Endodermal cell (in vitro differentiated cells): ENCODE measurements at regions not wholly inside any gene's neighbourhood (a gene's known extent, or its start where the extent isn't known, plus 50 kb on each side); places are given as distances from the start of the nearest gene placed in this dataset.

Experiments
- DNase-seq: peaks from one replicate; pipeline ENCODE4 v3.0.0-alpha.2; 2017
- H3K27ac ChIP-seq: 2 replicates; pipeline ENCODE4 v1.5.1; 2013; ENCODE audit warnings: mild to moderate bottlenecking, low read depth, low read length, moderate library complexity
- H3K27me3 ChIP-seq: 2 replicates; pipeline ENCODE4 v1.6.1; 2013; ENCODE audit warnings: mild to moderate bottlenecking, low read length, moderate library complexity; ENCODE audit not compliant: insufficient read depth, control insufficient read depth, poor library complexity, severe bottlenecking
- H3K36me3 ChIP-seq: 2 replicates; pipeline ENCODE4 v1.7.0; 2013; ENCODE audit warnings: mild to moderate bottlenecking, low read length, moderate library complexity; ENCODE audit not compliant: control insufficient read depth, insufficient read depth
- H3K4me1 ChIP-seq: one replicate; pipeline ENCODE4 v1.7.0; 2013; ENCODE audit warnings: low read length; ENCODE audit not compliant: control insufficient read depth, insufficient read depth
- H3K4me3 ChIP-seq: 2 replicates; pipeline ENCODE4 v1.5.1; 2013; ENCODE audit warnings: mild to moderate bottlenecking, low read length, moderate library complexity
- H3K9ac ChIP-seq: 2 replicates; pipeline ENCODE4 v1.6.1; 2013; ENCODE audit warnings: mild to moderate bottlenecking, low read length, moderate library complexity; ENCODE audit not compliant: poor library complexity, severe bottlenecking; ENCODE audit errors: extremely low read depth
- H3K9me3 ChIP-seq: 2 replicates; pipeline ENCODE4 v1.6.1; 2013; ENCODE audit warnings: mild to moderate bottlenecking, low read length, moderate library complexity; ENCODE audit not compliant: control insufficient read depth
- H3K27ac Mint-ChIP-seq: 2 replicates; pipeline ENCODE4 v1.8.0; 2020; ENCODE audit warnings: mixed read lengths
- H3K27me3 Mint-ChIP-seq: 2 replicates; pipeline ENCODE4 v1.8.0; 2021; ENCODE audit warnings: mild to moderate bottlenecking, mixed read lengths; ENCODE audit not compliant: insufficient read depth
- H3K36me3 Mint-ChIP-seq: 2 replicates; pipeline ENCODE4 v1.8.0; 2020; ENCODE audit warnings: low read depth, mixed read lengths
- H3K4me1 Mint-ChIP-seq: 2 replicates; pipeline ENCODE4 v1.8.0; 2020; ENCODE audit warnings: mixed read lengths
- H3K4me3 Mint-ChIP-seq: 2 replicates; pipeline ENCODE4 v1.8.0; 2020; ENCODE audit warnings: mild to moderate bottlenecking, moderate library complexity, mixed read lengths
- H3K9me3 Mint-ChIP-seq: 2 replicates; pipeline ENCODE4 v1.8.0; 2020; ENCODE audit warnings: mild to moderate bottlenecking, mixed read lengths
- WGBS, 2 experiments: methylation state at CpG; one replicate each; pipeline versions ENCODE4 v1.1.5 to v1.1.7; 2013; ENCODE audit warnings: missing lambda C conversion rate in 2 of 2, mixed read lengths in 1 of 2; ENCODE audit not compliant: insufficient coverage in 1 of 2, insufficient read length in 1 of 2; 5-methylcytosine and 5-hydroxymethylcytosine counted together
- TF ChIP-seq, protein P1 (sequence below): fragments of 200-600 bp; sonication (generic); conservative IDR thresholded peaks from 2 replicates; pipeline ENCODE4 v1.5.0; 2021; ENCODE audit warnings: antibody characterized with exemption, mild to moderate bottlenecking

GRCh38 chr2:139122711-139123158 is 342.5 kb upstream of the NXPH2 start:
- Histone ChIP-seq H3K9me3 (no peaks in the 10 kb centered on the region), H3K27ac (no peak overlapping the region), H3K4me3 (no peak overlapping the region), H3K27me3 (no peaks in the 10 kb centered on the region), H3K9ac (no peak overlapping the region), H3K36me3 (no peaks in the 10 kb centered on the region), H3K4me1 (no peaks in the 10 kb centered on the region)
- H3K27me3 Mint-ChIP-seq, result no peaks in the 10 kb centered on the region
- H3K9me3 Mint-ChIP-seq, result no peaks in the 10 kb centered on the region
- TF ChIP-seq, protein P1, sequence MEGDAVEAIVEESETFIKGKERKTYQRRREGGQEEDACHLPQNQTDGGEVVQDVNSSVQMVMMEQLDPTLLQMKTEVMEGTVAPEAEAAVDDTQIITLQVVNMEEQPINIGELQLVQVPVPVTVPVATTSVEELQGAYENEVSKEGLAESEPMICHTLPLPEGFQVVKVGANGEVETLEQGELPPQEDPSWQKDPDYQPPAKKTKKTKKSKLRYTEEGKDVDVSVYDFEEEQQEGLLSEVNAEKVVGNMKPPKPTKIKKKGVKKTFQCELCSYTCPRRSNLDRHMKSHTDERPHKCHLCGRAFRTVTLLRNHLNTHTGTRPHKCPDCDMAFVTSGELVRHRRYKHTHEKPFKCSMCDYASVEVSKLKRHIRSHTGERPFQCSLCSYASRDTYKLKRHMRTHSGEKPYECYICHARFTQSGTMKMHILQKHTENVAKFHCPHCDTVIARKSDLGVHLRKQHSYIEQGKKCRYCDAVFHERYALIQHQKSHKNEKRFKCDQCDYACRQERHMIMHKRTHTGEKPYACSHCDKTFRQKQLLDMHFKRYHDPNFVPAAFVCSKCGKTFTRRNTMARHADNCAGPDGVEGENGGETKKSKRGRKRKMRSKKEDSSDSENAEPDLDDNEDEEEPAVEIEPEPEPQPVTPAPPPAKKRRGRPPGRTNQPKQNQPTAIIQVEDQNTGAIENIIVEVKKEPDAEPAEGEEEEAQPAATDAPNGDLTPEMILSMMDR, result no peak
- no peaks in the 10 kb centered on the region for H3K36me3 Mint-ChIP-seq
- H3K27ac Mint-ChIP-seq, result no peak overlapping the region
- 69 to 78% methylated on average over 4 to 7 of the region's 7 CpGs for WGBS, 2 experiments
- DNase-seq, result no peak
- H3K4me1 Mint-ChIP-seq, result no peaks in the 10 kb centered on the region
- no peak overlapping the region for H3K4me3 Mint-ChIP-seq

GRCh38 chr2:139099721-139100120 is 319.5 kb upstream of the NXPH2 start:
- no CpG with 5 or more reads among the region's 1 CpG for WGBS, 2 experiments
- no peak for DNase-seq
- Histone ChIP-seq H3K9ac (no peak overlapping the region), H3K9me3 (no peaks in the 10 kb centered on the region), H3K36me3 (no peaks in the 10 kb centered on the region), H3K4me3 (no peak overlapping the region), H3K27me3 (no peaks in the 10 kb centered on the region), H3K4me1 (no peaks in the 10 kb centered on the region), H3K27ac (no peak overlapping the region)
- no peaks in the 10 kb centered on the region for H3K27me3 Mint-ChIP-seq
- H3K4me1 Mint-ChIP-seq, result peaks cover 1% of the 10 kb centered on the region
- no peak overlapping the region for H3K27ac Mint-ChIP-seq
- TF ChIP-seq, protein P1, result no peak
- H3K4me3 Mint-ChIP-seq, result no peak overlapping the region
- no peaks in the 10 kb centered on the region for H3K36me3 Mint-ChIP-seq
- H3K9me3 Mint-ChIP-seq, result peaks cover 3% of the 10 kb centered on the region

GRCh38 chr2:139098961-139099360 is 318.8 kb upstream of the NXPH2 start:
- DNase-seq, result no peak
- no peaks in the 10 kb centered on the region for H3K27me3 ChIP-seq
- no peaks in the 10 kb centered on the region for H3K27me3 Mint-ChIP-seq

More at GRCh38 chr2:139098961-139099360, 318.8 kb upstream of the NXPH2 start:
- Mint-ChIP-seq H3K4me3 (no peak overlapping the region), H3K36me3 (no peaks in the 10 kb centered on the region), H3K4me1 (peaks cover 1% of the 10 kb centered on the region), H3K27ac (no peak overlapping the region), H3K9me3 (no peaks in the 10 kb centered on the region)
- Histone ChIP-seq H3K4me1 (no peaks in the 10 kb centered on the region), H3K4me3 (no peak overlapping the region), H3K36me3 (no peaks in the 10 kb centered on the region), H3K9ac (no peak overlapping the region), H3K9me3 (no peaks in the 10 kb centered on the region), H3K27ac (no peak overlapping the region)
- WGBS, 2 experiments, result 84 to 93% methylated on average over 2 of the region's 2 CpGs
- TF ChIP-seq, protein P1, result no peak
